ENCODE measurements at regions not wholly inside any gene's neighbourhood (a gene's known extent, or its start where the extent isn't known, plus 50 kb on each side); places are given as distances from the start of the nearest gene placed in this dataset.
"Not testable (repeated sequence)": the region's sequence is repeated elsewhere in the genome, so short reads cannot be mapped to it uniquely, and the experiment has no call there.

GRCh38 chr10:18829259-18829658 is 170.0 kb downstream of the ARL5B start:
- H3K79me2 ChIP-seq (ENCODE audit: insufficient read depth, low read length): no peaks in the 10 kb centered on the region
- no CpG with 5 or more reads among the region's 2 CpGs for WGBS (ENCODE audit: insufficient coverage)
- TF ChIP-seq CTCF (IDR thresholded peaks at IDR 0.05): no peak
- peaks cover 5 to 7% of the 10 kb centered on the region in 2 donors for H3K9me3 ChIP-seq (replicated peaks in 1 of 2; ENCODE audit: control insufficient read depth in 1 of 2, insufficient read depth in 1 of 2, low read length in 2 of 2)
- no peak overlapping the region for H3K4me3 ChIP-seq (replicated peaks in 1 of 3; ENCODE audit: low read depth in 2 of 3, low read length in 3 of 3)
- Mint-ChIP-seq H3K36me3 (no peaks in the 10 kb centered on the region), H3K9me3 (peaks cover 0 to 10% (median 1%) of the 10 kb centered on the region in 7 donors), H3K27ac (no peak overlapping the region), H3K4me3 (no peak overlapping the region), H3K4me1 (no peaks in the 10 kb centered on the region), H3K27me3 (ENCODE audit: low read depth in 3 of 3) (peaks cover 0 to 2% (median 0%) of the 10 kb centered on the region in 3 donors)
- H3K4me1 ChIP-seq (ENCODE audit: control insufficient read depth in 1 of 2, insufficient read depth in 2 of 2, low read length in 2 of 2): no peaks in the 10 kb centered on the region
- H3K27ac ChIP-seq (ENCODE audit: low read depth in 1 of 2, low read length in 2 of 2): no peak overlapping the region
- H3K4me2 ChIP-seq (replicated peaks; ENCODE audit: extremely low read depth, low read length, poor library complexity, severe bottlenecking): no peak overlapping the region
- H2AFZ ChIP-seq (ENCODE audit: insufficient read depth, low read depth, low read length, poor library complexity, severe bottlenecking): no peak overlapping the region
- H3K9ac ChIP-seq (ENCODE audit: insufficient read depth, low read length, poor library complexity, severe bottlenecking): no peak overlapping the region
- H3K36me3 ChIP-seq (replicated peaks in 1 of 2; ENCODE audit: control insufficient read depth in 1 of 2, insufficient read depth in 2 of 2, low read length in 2 of 2): no peaks in the 10 kb centered on the region
- no peaks in the 10 kb centered on the region for H3K27me3 ChIP-seq (ENCODE audit: control insufficient read depth in 2 of 2, insufficient read depth in 2 of 2, low read length in 2 of 2)
- no peak for DNase-seq
- intact Hi-C loops (cut with micrococcal nuclease): no loop called here
- H4K20me1 ChIP-seq (ENCODE audit: insufficient read depth, low read length): no peaks in the 10 kb centered on the region

GRCh38 chr10:18830277-18830676 is 171.0 kb downstream of the ARL5B start:
- peaks cover 1 to 10% (median 2%) of the 10 kb centered on the region in 7 donors for H3K9me3 Mint-ChIP-seq
- Histone ChIP-seq H3K27ac (ENCODE audit: low read depth in 1 of 2, low read length in 2 of 2) (no peak overlapping the region), H3K4me3 (replicated peaks in 1 of 3; ENCODE audit: low read depth in 2 of 3, low read length in 3 of 3) (no peak overlapping the region), H3K4me2 (replicated peaks; ENCODE audit: extremely low read depth, low read length, poor library complexity, severe bottlenecking) (no peak overlapping the region), H3K36me3 (replicated peaks in 1 of 2; ENCODE audit: control insufficient read depth in 1 of 2, insufficient read depth in 2 of 2, low read length in 2 of 2) (no peaks in the 10 kb centered on the region), H3K4me1 (ENCODE audit: control insufficient read depth in 1 of 2, insufficient read depth in 2 of 2, low read length in 2 of 2) (no peaks in the 10 kb centered on the region), H3K9ac (ENCODE audit: insufficient read depth, low read length, poor library complexity, severe bottlenecking) (no peak overlapping the region), H3K79me2 (ENCODE audit: insufficient read depth, low read length) (no peaks in the 10 kb centered on the region), H3K27me3 (ENCODE audit: control insufficient read depth in 2 of 2, insufficient read depth in 2 of 2, low read length in 2 of 2) (no peaks in the 10 kb centered on the region), H3K9me3 (replicated peaks in 1 of 2; ENCODE audit: control insufficient read depth in 1 of 2, insufficient read depth in 1 of 2, low read length in 2 of 2) (peaks cover 5 to 8% of the 10 kb centered on the region in 2 donors), H4K20me1 (ENCODE audit: insufficient read depth, low read length) (no peaks in the 10 kb centered on the region), H2AFZ (ENCODE audit: insufficient read depth, low read depth, low read length, poor library complexity, severe bottlenecking) (no peak overlapping the region)
- intact Hi-C loops (cut with micrococcal nuclease): no loop called here
- peaks cover 0 to 2% (median 0%) of the 10 kb centered on the region in 3 donors for H3K27me3 Mint-ChIP-seq (ENCODE audit: low read depth in 3 of 3)
- TF ChIP-seq CTCF (IDR thresholded peaks at IDR 0.05): no peak
- WGBS (ENCODE audit: insufficient coverage): 71% methylated on average over 1 of the region's 2 CpGs
- no peak overlapping the region for H3K27ac Mint-ChIP-seq
- H3K36me3 Mint-ChIP-seq: no peaks in the 10 kb centered on the region
- H3K4me1 Mint-ChIP-seq: no peaks in the 10 kb centered on the region
- no peak for DNase-seq
- H3K4me3 Mint-ChIP-seq: no peak overlapping the region

DNA sequence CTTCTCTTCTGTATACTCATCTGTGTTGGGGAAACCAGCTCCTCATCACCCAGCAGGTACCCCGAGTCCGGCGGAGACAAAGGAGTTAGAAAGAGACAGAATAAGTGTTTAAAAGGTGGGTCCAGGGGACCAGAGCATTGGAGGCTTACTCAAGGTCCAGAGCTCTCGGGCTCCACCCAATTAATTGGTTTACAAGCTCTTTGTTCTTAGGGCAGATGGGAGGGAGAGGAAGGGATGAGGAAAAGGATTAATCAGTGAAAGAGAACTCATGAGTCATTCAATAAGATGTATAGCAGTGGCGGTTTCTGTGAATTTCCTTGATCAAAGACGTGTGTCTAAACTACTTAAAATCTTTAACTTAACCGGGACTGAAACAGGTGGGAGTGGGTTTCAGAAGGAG is 192.0 kb upstream of the MALRD1 start:
- H3K4me3 ChIP-seq (replicated peaks in 1 of 3; ENCODE audit: low read depth in 2 of 3, low read length in 3 of 3); intact Hi-C loops (cut with micrococcal nuclease); H4K20me1 ChIP-seq (ENCODE audit: insufficient read depth, low read length); H3K79me2 ChIP-seq (ENCODE audit: insufficient read depth, low read length); H3K27me3 ChIP-seq (ENCODE audit: control insufficient read depth in 2 of 2, insufficient read depth in 2 of 2, low read length in 2 of 2); H3K9me3 ChIP-seq (replicated peaks in 1 of 2; ENCODE audit: control insufficient read depth in 1 of 2, insufficient read depth in 1 of 2, low read length in 2 of 2); H3K36me3 Mint-ChIP-seq; H3K27ac ChIP-seq (ENCODE audit: low read depth in 1 of 2, low read length in 2 of 2); H3K4me2 ChIP-seq (replicated peaks; ENCODE audit: extremely low read depth, low read length, poor library complexity, severe bottlenecking); H3K27ac Mint-ChIP-seq; H3K4me3 Mint-ChIP-seq; H3K27me3 Mint-ChIP-seq (ENCODE audit: low read depth in 3 of 3); H2AFZ ChIP-seq (ENCODE audit: insufficient read depth, low read depth, low read length, poor library complexity, severe bottlenecking); DNase-seq; H3K4me1 ChIP-seq (ENCODE audit: control insufficient read depth in 1 of 2, insufficient read depth in 2 of 2, low read length in 2 of 2); H3K4me1 Mint-ChIP-seq; H3K36me3 ChIP-seq (replicated peaks in 1 of 2; ENCODE audit: control insufficient read depth in 1 of 2, insufficient read depth in 2 of 2, low read length in 2 of 2); H3K9ac ChIP-seq (ENCODE audit: insufficient read depth, low read length, poor library complexity, severe bottlenecking): not testable (repeated sequence)
- 83% methylated on average over 2 of the region's 7 CpGs for WGBS (ENCODE audit: insufficient coverage)
- H3K9me3 Mint-ChIP-seq: peaks cover 2 to 13% (median 5%) of the 10 kb centered on the region in 7 donors
